HepG2 (cell line): ENCODE measurements at regions not wholly inside any gene's neighbourhood (a gene's known extent, or its start where the extent isn't known, plus 50 kb on each side); places are given as distances from the start of the nearest gene placed in this dataset.

ENCODE experiments used
- TCF12 ChIP-seq, 2 experiments: fragments of 450-650 bp in 1 of 2; sonication (generic) in 1 of 2; formaldehyde crosslinking in 1 of 2; IDR thresholded peaks; 2 replicates each; pipeline versions ENCODE4 v1.6.1 to v1.8.0; 2017 to 2022; ENCODE audit warnings: antibody characterized with exemption in 1 of 2, mild to moderate bottlenecking in 1 of 2, missing genetic modification reagents in 1 of 2, moderate library complexity in 1 of 2
- ZNF101 ChIP-seq: sonication (generic); formaldehyde crosslinking; IDR thresholded peaks from 2 replicates; pipeline ENCODE4 v1.4.0; 2020; ENCODE audit warnings: mild to moderate bottlenecking, low read depth, missing genetic modification reagents, borderline replicate concordance
- ZNF260 ChIP-seq: sonication (generic); formaldehyde crosslinking; IDR thresholded peaks from 2 replicates; pipeline ENCODE4 v1.4.0; 2020; ENCODE audit warnings: missing genetic modification reagents, low read depth, mild to moderate bottlenecking, borderline replicate concordance
- ZNF589 ChIP-seq: sonication (generic); formaldehyde crosslinking; conservative IDR thresholded peaks from 2 replicates; pipeline ENCODE4 v1.8.0; 2022; ENCODE audit warnings: mild to moderate bottlenecking, moderate library complexity, missing genetic modification reagents
- TF ChIP-seq, protein P1 (sequence below): sonication (generic); formaldehyde crosslinking; IDR thresholded peaks from 2 replicates; pipeline ENCODE4 v1.9.0; 2021; ENCODE audit warnings: missing genetic modification reagents, mild to moderate bottlenecking, borderline replicate concordance
- TF ChIP-seq, protein P2 (sequence below): sonication (generic); formaldehyde crosslinking; IDR thresholded peaks from 2 replicates; pipeline ENCODE4 v1.5.1; 2020; ENCODE audit warnings: missing genetic modification reagents, mild to moderate bottlenecking, borderline replicate concordance
- TF ChIP-seq, protein P3 (sequence below): sonication (generic); formaldehyde crosslinking; IDR thresholded peaks from 2 replicates; pipeline ENCODE4 v1.4.0; 2020; ENCODE audit warnings: missing genetic modification reagents, borderline replicate concordance
- TF ChIP-seq, protein P4 (sequence below): IDR thresholded peaks from 2 replicates; pipeline ENCODE4 v1.6.1; 2016; ENCODE audit warnings: mild to moderate bottlenecking
- TF ChIP-seq, protein P5 (sequence below): sonication (generic); formaldehyde crosslinking; conservative IDR thresholded peaks from 2 replicates; pipeline ENCODE4 v1.8.1; 2023; ENCODE audit warnings: missing genetic modification reagents

DNA sequence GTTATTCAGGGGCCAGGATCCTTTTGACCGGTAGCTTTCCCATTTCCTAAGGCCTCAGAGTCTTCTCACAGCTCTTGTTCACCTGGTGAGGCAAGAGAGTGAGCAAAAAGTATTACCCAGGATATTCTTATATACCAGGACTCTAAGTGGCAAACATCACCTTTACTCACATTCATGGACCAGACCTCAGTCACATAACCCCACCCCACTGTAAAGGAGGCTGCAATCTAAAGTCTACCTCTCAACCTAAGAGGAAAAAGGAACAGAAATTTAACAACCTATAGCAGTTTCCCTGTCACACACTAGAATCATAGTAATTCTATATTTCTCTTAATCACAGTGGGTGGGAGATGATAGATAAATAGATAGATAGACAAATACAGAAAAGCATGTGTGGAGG is 176.0 kb upstream of the PTPRZ1 start (continued):
- no peak for TF ChIP-seq ZNF101 (CRISPR knock-in tag)
- no peak for TF ChIP-seq ZNF589 (CRISPR knock-in tag)
- TF ChIP-seq, protein P1, sequence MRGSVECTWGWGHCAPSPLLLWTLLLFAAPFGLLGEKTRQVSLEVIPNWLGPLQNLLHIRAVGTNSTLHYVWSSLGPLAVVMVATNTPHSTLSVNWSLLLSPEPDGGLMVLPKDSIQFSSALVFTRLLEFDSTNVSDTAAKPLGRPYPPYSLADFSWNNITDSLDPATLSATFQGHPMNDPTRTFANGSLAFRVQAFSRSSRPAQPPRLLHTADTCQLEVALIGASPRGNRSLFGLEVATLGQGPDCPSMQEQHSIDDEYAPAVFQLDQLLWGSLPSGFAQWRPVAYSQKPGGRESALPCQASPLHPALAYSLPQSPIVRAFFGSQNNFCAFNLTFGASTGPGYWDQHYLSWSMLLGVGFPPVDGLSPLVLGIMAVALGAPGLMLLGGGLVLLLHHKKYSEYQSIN (CRISPR knock-in tag): no peak
- no peak for TF ChIP-seq ZNF260 (CRISPR knock-in tag)
- TF ChIP-seq, protein P2, sequence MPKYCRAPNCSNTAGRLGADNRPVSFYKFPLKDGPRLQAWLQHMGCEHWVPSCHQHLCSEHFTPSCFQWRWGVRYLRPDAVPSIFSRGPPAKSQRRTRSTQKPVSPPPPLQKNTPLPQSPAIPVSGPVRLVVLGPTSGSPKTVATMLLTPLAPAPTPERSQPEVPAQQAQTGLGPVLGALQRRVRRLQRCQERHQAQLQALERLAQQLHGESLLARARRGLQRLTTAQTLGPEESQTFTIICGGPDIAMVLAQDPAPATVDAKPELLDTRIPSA (CRISPR knock-in tag): no peak
- TF ChIP-seq, protein P3, sequence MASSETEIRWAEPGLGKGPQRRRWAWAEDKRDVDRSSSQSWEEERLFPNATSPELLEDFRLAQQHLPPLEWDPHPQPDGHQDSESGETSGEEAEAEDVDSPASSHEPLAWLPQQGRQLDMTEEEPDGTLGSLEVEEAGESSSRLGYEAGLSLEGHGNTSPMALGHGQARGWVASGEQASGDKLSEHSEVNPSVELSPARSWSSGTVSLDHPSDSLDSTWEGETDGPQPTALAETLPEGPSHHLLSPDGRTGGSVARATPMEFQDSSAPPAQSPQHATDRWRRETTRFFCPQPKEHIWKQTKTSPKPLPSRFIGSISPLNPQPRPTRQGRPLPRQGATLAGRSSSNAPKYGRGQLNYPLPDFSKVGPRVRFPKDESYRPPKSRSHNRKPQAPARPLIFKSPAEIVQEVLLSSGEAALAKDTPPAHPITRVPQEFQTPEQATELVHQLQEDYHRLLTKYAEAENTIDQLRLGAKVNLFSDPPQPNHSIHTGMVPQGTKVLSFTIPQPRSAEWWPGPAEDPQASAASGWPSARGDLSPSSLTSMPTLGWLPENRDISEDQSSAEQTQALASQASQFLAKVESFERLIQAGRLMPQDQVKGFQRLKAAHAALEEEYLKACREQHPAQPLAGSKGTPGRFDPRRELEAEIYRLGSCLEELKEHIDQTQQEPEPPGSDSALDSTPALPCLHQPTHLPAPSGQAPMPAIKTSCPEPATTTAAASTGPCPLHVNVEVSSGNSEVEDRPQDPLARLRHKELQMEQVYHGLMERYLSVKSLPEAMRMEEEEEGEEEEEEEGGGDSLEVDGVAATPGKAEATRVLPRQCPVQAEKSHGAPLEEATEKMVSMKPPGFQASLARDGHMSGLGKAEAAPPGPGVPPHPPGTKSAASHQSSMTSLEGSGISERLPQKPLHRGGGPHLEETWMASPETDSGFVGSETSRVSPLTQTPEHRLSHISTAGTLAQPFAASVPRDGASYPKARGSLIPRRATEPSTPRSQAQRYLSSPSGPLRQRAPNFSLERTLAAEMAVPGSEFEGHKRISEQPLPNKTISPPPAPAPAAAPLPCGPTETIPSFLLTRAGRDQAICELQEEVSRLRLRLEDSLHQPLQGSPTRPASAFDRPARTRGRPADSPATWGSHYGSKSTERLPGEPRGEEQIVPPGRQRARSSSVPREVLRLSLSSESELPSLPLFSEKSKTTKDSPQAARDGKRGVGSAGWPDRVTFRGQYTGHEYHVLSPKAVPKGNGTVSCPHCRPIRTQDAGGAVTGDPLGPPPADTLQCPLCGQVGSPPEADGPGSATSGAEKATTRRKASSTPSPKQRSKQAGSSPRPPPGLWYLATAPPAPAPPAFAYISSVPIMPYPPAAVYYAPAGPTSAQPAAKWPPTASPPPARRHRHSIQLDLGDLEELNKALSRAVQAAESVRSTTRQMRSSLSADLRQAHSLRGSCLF (CRISPR knock-in tag): no peak
- TF ChIP-seq, protein P4, sequence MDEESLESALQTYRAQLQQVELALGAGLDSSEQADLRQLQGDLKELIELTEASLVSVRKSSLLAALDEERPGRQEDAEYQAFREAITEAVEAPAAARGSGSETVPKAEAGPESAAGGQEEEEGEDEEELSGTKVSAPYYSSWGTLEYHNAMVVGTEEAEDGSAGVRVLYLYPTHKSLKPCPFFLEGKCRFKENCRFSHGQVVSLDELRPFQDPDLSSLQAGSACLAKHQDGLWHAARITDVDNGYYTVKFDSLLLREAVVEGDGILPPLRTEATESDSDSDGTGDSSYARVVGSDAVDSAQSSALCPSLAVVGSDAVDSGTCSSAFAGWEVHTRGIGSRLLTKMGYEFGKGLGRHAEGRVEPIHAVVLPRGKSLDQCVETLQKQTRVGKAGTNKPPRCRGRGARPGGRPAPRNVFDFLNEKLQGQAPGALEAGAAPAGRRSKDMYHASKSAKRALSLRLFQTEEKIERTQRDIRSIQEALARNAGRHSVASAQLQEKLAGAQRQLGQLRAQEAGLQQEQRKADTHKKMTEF (CRISPR knock-in tag): no peak
- TF ChIP-seq, protein P5, sequence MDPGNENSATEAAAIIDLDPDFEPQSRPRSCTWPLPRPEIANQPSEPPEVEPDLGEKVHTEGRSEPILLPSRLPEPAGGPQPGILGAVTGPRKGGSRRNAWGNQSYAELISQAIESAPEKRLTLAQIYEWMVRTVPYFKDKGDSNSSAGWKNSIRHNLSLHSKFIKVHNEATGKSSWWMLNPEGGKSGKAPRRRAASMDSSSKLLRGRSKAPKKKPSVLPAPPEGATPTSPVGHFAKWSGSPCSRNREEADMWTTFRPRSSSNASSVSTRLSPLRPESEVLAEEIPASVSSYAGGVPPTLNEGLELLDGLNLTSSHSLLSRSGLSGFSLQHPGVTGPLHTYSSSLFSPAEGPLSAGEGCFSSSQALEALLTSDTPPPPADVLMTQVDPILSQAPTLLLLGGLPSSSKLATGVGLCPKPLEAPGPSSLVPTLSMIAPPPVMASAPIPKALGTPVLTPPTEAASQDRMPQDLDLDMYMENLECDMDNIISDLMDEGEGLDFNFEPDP (CRISPR knock-in tag): no peak
- TF ChIP-seq TCF12 (IDR thresholded peaks at IDR 0.05): no peak
- no peak for TF ChIP-seq TCF12 (CRISPR knock-in tag; IDR thresholded peaks at IDR 0.05)
